Right atrium auricular region (tissue), 2 donors: ENCODE measurements at regions not wholly inside any gene's neighbourhood (a gene's known extent, or its start where the extent isn't known, plus 50 kb on each side); places are given as distances from the start of the nearest gene placed in this dataset.

Experiments
- DNase-seq: peaks from one replicate; pipeline ENCODE4 v3.0.0-alpha.2; 2019; ENCODE audit warnings: low spot score
- H3K27ac ChIP-seq, 2 donors: fragments of 200-600 bp; sonication (generic); 1 replicate in 1 of 2; 2 replicates in 1 of 2; pipeline ENCODE4 v1.5.1; 2016 to 2019
- H3K27me3 ChIP-seq, 2 donors: fragments of 200-600 bp; sonication (generic); one replicate each; pipeline versions ENCODE4 v1.5.1 to v1.6.0; 2017 to 2019
- H3K36me3 ChIP-seq: fragments of 200-600 bp; sonication (generic); one replicate; pipeline ENCODE4 v1.5.1; 2016
- H3K4me1 ChIP-seq, 2 donors: fragments of 200-600 bp; sonication (generic); one replicate each; pipeline versions ENCODE4 v1.5.1 to v1.6.0; 2017 to 2019
- H3K4me3 ChIP-seq, 2 donors: fragments of 200-600 bp; sonication (generic); 1 replicate in 1 of 2; 2 replicates in 1 of 2; pipeline ENCODE4 v1.5.1; 2017 to 2019; ENCODE audit warnings: mild to moderate bottlenecking in 1 of 2, moderate library complexity in 1 of 2
- H3K9me3 ChIP-seq, 2 donors: fragments of 200-600 bp; sonication (generic); one replicate each; pipeline ENCODE4 v1.5.1; 2019
- TF ChIP-seq, protein P1 (sequence below), 2 donors: fragments of 200-600 bp; sonication (generic); IDR thresholded peaks; one replicate each; pipeline ENCODE4 v1.5.1; 2019; ENCODE audit warnings: antibody characterized with exemption in 2 of 2

DNA sequence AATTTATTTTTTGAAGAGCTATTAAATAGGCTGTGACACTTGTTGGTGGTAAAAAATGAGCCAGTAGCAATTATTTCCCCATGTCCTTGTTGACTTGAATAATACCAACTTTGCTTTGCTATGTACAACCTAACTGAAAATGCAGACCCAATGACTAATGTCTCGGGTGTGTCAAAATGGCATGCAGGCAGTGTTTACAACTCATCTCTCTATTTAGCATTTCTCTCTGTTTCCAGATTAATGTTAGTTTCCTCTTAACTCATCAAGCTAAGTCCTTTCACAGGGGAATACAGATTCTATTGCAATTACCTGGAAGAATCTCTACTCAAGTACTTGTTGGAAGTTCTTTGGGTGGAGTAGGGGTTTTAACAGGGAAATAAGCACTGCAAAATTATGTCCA is 504.4 kb downstream of the BCKDHB start:
- Histone ChIP-seq H3K27me3 (no peaks in the 10 kb centered on the region), H3K27ac (no peak overlapping the region), H3K36me3 (no peaks in the 10 kb centered on the region), H3K9me3 (peaks cover 0 to 9% of the 10 kb centered on the region in 2 donors), H3K4me1 (peaks cover 0 to 12% of the 10 kb centered on the region in 2 donors), H3K4me3 (no peak overlapping the region)
- DNase-seq: no peak
- TF ChIP-seq, protein P1, sequence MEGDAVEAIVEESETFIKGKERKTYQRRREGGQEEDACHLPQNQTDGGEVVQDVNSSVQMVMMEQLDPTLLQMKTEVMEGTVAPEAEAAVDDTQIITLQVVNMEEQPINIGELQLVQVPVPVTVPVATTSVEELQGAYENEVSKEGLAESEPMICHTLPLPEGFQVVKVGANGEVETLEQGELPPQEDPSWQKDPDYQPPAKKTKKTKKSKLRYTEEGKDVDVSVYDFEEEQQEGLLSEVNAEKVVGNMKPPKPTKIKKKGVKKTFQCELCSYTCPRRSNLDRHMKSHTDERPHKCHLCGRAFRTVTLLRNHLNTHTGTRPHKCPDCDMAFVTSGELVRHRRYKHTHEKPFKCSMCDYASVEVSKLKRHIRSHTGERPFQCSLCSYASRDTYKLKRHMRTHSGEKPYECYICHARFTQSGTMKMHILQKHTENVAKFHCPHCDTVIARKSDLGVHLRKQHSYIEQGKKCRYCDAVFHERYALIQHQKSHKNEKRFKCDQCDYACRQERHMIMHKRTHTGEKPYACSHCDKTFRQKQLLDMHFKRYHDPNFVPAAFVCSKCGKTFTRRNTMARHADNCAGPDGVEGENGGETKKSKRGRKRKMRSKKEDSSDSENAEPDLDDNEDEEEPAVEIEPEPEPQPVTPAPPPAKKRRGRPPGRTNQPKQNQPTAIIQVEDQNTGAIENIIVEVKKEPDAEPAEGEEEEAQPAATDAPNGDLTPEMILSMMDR (IDR thresholded peaks at IDR 0.05): no peak

DNA sequence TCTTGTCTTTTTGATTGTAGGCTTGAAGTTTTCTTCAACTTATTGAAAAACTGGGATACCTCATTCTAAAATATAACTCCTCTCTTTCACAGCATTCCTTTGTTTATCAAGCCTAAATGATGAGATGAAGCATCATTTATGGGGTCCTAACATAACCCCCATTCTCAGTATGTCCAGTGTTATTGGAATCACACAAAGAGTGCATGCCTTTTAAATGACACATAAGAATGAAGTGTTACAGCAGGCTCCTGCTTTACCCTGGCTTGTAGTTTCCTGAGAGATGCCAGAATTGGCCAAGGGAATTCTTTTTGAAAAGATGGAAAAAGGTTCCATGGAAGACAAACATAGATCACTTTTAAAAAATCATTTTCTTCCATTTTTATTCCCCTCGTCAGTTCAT is 502.4 kb downstream of the BCKDHB start:
- Histone ChIP-seq H3K27me3 (no peaks in the 10 kb centered on the region), H3K9me3 (peaks cover 0 to 6% of the 10 kb centered on the region in 2 donors), H3K4me3 (no peak overlapping the region), H3K27ac (no peak overlapping the region), H3K36me3 (no peaks in the 10 kb centered on the region), H3K4me1 (peaks cover 0 to 12% of the 10 kb centered on the region in 2 donors)
- no peak for DNase-seq
- TF ChIP-seq, protein P1 (IDR thresholded peaks at IDR 0.05): no peak

DNA sequence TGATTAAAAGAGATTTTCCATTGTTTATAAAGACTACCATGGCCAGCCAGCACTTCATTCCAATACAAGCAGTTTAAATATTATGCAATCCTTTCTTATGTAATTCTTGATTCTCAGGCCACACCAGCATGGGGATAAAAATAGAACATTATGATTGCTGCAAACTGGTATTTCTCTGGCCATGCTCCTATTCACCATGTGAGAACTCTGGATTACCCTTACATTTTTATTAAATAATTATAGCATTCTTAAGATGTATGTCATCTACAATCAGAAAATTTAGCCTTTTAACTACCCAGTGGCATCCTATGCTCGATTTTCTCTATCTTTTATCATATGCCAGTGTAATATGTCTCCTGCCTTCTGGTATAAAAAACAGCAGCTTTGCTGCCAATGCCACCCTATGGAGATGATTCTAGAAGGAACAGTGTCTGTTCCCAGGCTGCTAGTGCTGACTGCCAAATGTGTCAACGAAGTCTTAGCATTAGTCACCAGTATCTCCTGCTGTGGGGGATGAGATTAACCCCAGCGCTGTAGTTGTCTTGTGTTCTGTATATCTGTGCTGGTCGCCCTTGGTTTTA is 501.4 kb downstream of the BCKDHB start:
- Histone ChIP-seq H3K27ac (peak overlapping the region; percentile 20 to 55), H3K4me3 (no peak overlapping the region), H3K9me3 (no peaks in the 10 kb centered on the region), H3K27me3 (no peaks in the 10 kb centered on the region), H3K36me3 (no peaks in the 10 kb centered on the region), H3K4me1 (peaks cover 0 to 12% of the 10 kb centered on the region in 2 donors)
- DNase-seq: no peak
- TF ChIP-seq, protein P1 (IDR thresholded peaks at IDR 0.05): no peak

DNA sequence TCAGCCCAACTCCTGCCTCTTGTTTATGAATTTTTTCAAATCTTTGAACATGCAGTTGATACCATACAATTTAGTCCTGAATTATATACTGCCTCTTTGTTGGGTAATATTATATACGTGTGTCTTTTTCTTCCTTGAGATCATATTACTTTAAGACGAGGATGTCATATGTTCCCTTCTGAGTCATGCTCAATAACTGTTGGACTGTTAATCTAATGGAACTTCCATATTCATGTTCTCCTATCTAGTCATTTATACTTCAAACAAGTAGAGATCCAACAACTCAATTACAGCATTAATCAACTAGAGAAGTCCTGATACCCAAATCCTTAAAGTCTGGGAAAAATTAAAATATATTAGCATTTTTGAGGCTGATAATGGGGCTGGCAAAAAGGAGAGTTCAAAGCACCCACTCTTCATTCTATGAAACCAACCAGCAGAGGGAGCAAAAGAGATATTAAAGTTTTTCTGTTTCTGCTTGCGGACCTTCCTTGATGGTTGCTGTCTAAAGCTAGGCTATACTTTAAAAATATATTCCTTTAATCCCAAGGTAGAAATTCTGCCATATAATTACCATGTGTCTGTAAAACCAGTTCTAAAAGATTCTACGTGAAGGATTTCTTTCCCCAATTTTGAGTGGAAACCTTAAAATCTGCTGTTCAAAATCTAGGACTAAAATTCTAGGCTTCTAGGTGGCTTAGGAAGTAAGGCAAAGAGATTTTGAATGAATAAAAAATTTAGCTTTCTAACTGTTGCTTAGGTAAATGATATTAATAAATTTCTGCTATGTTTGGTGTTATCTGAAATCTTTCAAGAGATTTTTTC is 498.9 kb downstream of the BCKDHB start:
- DNase-seq: no peak

DNA sequence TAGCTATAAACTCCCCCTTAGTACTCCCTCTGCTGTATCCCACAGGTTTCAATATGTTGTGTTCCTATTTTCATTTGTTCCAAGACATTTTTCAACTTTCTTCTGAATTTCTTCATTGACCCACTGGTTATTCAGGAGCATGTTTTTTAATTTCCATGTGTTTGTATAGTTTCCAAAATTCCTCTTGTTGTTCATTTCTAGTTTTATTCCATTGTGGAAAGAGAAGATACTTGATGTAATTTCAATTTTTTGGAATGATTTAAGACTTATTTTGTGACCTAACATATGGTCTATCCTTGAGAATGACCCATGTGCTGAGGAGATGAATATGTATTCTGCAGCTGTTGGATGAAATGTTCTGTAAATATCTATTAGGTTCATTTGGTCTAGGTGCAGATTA is 497.2 kb downstream of the BCKDHB start:
- peaks cover 0 to 12% of the 10 kb centered on the region in 2 donors for H3K4me1 ChIP-seq
- no peaks in the 10 kb centered on the region for H3K9me3 ChIP-seq
- no peak overlapping the region for H3K4me3 ChIP-seq
- DNase-seq: no peak
- TF ChIP-seq, protein P1 (IDR thresholded peaks at IDR 0.05): no peak
- no peak overlapping the region for H3K27ac ChIP-seq
- H3K27me3 ChIP-seq: no peaks in the 10 kb centered on the region
- H3K36me3 ChIP-seq: no peaks in the 10 kb centered on the region

More for the DNA sequence above, 498.9 kb downstream of the BCKDHB start:
- Histone ChIP-seq H3K36me3 (no peaks in the 10 kb centered on the region), H3K4me1 (peaks cover 0 to 12% of the 10 kb centered on the region in 2 donors), H3K9me3 (no peaks in the 10 kb centered on the region), H3K27ac (no peak overlapping the region), H3K27me3 (no peaks in the 10 kb centered on the region), H3K4me3 (no peak overlapping the region)
- TF ChIP-seq, protein P1 (IDR thresholded peaks at IDR 0.05): peak; percentile 33 to 68
